Hepatocyte (in vitro differentiated cells): ENCODE measurements at regions not wholly inside any gene's neighbourhood (a gene's known extent, or its start where the extent isn't known, plus 50 kb on each side); places are given as distances from the start of the nearest gene placed in this dataset.

Source experiments
- DNase-seq: peaks from one replicate; pipeline ENCODE4 v3.0.0-alpha.2; 2016; ENCODE audit warnings: low spot score
- H2AFZ ChIP-seq: fragments of 200-600 bp; sonication (generic); 2 replicates; pipeline ENCODE4 v1.6.0; 2016; ENCODE audit warnings: antibody characterized with exemption, mild to moderate bottlenecking
- H3K27ac ChIP-seq: fragments of 200-600 bp; sonication (generic); 2 replicates; pipeline ENCODE4 v1.5.1; 2016; ENCODE audit warnings: mild to moderate bottlenecking
- H3K27me3 ChIP-seq: fragments of 200-600 bp; sonication (generic); 2 replicates; pipeline ENCODE4 v1.6.1; 2016
- H3K36me3 ChIP-seq: fragments of 200-600 bp; sonication (generic); replicated peaks from 2 replicates; pipeline ENCODE4 v1.5.1; 2016; ENCODE audit warnings: low read depth; ENCODE audit not compliant: insufficient read depth
- H3K4me1 ChIP-seq: fragments of 200-600 bp; sonication (generic); 2 replicates; pipeline ENCODE4 v1.5.1; 2016; ENCODE audit warnings: mild to moderate bottlenecking, moderate library complexity; ENCODE audit not compliant: insufficient read depth
- H3K4me2 ChIP-seq: fragments of 200-600 bp; sonication (generic); 2 replicates; pipeline ENCODE4 v1.6.0; 2016
- H3K4me3 ChIP-seq: fragments of 200-600 bp; sonication (generic); 2 replicates; pipeline ENCODE4 v1.5.1; 2016; ENCODE audit warnings: mild to moderate bottlenecking
- H3K79me2 ChIP-seq: fragments of 200-600 bp; sonication (generic); 2 replicates; pipeline ENCODE4 v1.6.0; 2017; ENCODE audit warnings: mild to moderate bottlenecking
- H3K9me2 ChIP-seq: fragments of 200-600 bp; sonication (generic); replicated peaks from 2 replicates; pipeline ENCODE4 v1.6.0; 2017; ENCODE audit warnings: mild to moderate bottlenecking; ENCODE audit not compliant: insufficient read depth
- H3K9me3 ChIP-seq: fragments of 200-600 bp; sonication (generic); 2 replicates; pipeline ENCODE4 v1.5.1; 2016; ENCODE audit warnings: low read depth, mild to moderate bottlenecking
- H4K20me1 ChIP-seq: fragments of 200-600 bp; sonication (generic); 2 replicates; pipeline ENCODE4 v1.6.0; 2016; ENCODE audit warnings: mild to moderate bottlenecking; ENCODE audit not compliant: insufficient read depth, poor library complexity, severe bottlenecking
- CTCF ChIP-seq: fragments of 200-600 bp; sonication (generic); IDR thresholded peaks from 2 replicates; pipeline ENCODE4 v1.5.1; 2016; ENCODE audit warnings: antibody characterized with exemption, mild to moderate bottlenecking; ENCODE audit not compliant: poor library complexity
- EZH2 ChIP-seq: fragments of 200-600 bp; sonication (generic); IDR thresholded peaks from 2 replicates; pipeline ENCODE4 v1.6.1; 2016; ENCODE audit warnings: antibody characterized with exemption, mild to moderate bottlenecking, borderline replicate concordance
- EZH2phosphoT487 ChIP-seq: fragments of 200-600 bp; sonication (generic); IDR thresholded peaks from one replicate; pipeline ENCODE4 v1.6.1; 2018; ENCODE audit warnings: antibody characterized with exemption, mild to moderate bottlenecking, low read depth, moderate library complexity; ENCODE audit not compliant: unreplicated experiment, severe bottlenecking
- WGBS: methylation state at CpG from one replicate; pipeline ENCODE4 v1.1.6; 2016; ENCODE audit warnings: low lambda C conversion rate; ENCODE audit errors: missing lambda C conversion rate; 5-methylcytosine and 5-hydroxymethylcytosine counted together

- Histone ChIP-seq H3K4me3 (no peak overlapping the region), H3K27me3 (no peaks in the 10 kb centered on the region), H4K20me1 (no peaks in the 10 kb centered on the region), H3K9me3 (no peaks in the 10 kb centered on the region), H3K36me3 (no peaks in the 10 kb centered on the region), H3K9me2 (no peaks in the 10 kb centered on the region), H3K4me2 (no peak overlapping the region), H3K79me2 (no peaks in the 10 kb centered on the region), H3K27ac (no peak overlapping the region), H2AFZ (no peak overlapping the region), H3K4me1 (no peaks in the 10 kb centered on the region)
- TF ChIP-seq EZH2phosphoT487, result no peak
- WGBS, result 60% methylated on average over 2 of the region's 2 CpGs
- no peak for DNase-seq
Measured at GRCh38 chr3:107443461-107443860, 66.2 kb downstream of the CCDC54 start.

GRCh38 chr3:107446706-107447105 is 69.5 kb downstream of the CCDC54 start:
- TF ChIP-seq EZH2 (no peak), CTCF (no peak)
- Histone ChIP-seq H3K9me3 (no peaks in the 10 kb centered on the region), H3K9me2 (no peaks in the 10 kb centered on the region), H2AFZ (no peak overlapping the region), H3K4me2 (no peak overlapping the region), H3K4me3 (no peak overlapping the region), H4K20me1 (no peaks in the 10 kb centered on the region), H3K36me3 (no peaks in the 10 kb centered on the region), H3K4me1 (no peaks in the 10 kb centered on the region), H3K27me3 (no peaks in the 10 kb centered on the region), H3K79me2 (no peaks in the 10 kb centered on the region), H3K27ac (no peak overlapping the region)
- WGBS, result 72% methylated on average over 1 of the region's 1 CpG
- DNase-seq, result no peak

- TF ChIP-seq EZH2phosphoT487 (no peak), CTCF (no peak), EZH2 (no peak)
- H3K27ac ChIP-seq, result no peak overlapping the region
- H3K27me3 ChIP-seq, result no peaks in the 10 kb centered on the region
- no peaks in the 10 kb centered on the region for H3K79me2 ChIP-seq
- DNase-seq, result no peak
- no peak overlapping the region for H2AFZ ChIP-seq
- H3K4me1 ChIP-seq, result no peaks in the 10 kb centered on the region
- no peak overlapping the region for H3K4me2 ChIP-seq
- no peaks in the 10 kb centered on the region for H3K9me2 ChIP-seq
- H4K20me1 ChIP-seq, result no peaks in the 10 kb centered on the region
- no peaks in the 10 kb centered on the region for H3K36me3 ChIP-seq
- WGBS, result 77% methylated on average over 2 of the region's 2 CpGs
- H3K9me3 ChIP-seq, result no peaks in the 10 kb centered on the region
- H3K4me3 ChIP-seq, result no peak overlapping the region
Measured at GRCh38 chr3:107450254-107450893, 72.4 kb upstream of the BBX start.

- TF ChIP-seq EZH2phosphoT487 (no peak), CTCF (no peak), EZH2 (no peak)
- no peak overlapping the region for H3K27ac ChIP-seq
- no peaks in the 10 kb centered on the region for H4K20me1 ChIP-seq
- 85% methylated on average over 2 of the region's 2 CpGs for whole genome bisulfite sequencing
- H3K9me2 ChIP-seq, result no peaks in the 10 kb centered on the region
- no peak for DNase-seq
- H3K36me3 ChIP-seq, result no peaks in the 10 kb centered on the region
- H3K4me3 ChIP-seq, result no peak overlapping the region
- H3K27me3 ChIP-seq, result no peaks in the 10 kb centered on the region
- no peaks in the 10 kb centered on the region for H3K79me2 ChIP-seq
- H3K9me3 ChIP-seq, result no peaks in the 10 kb centered on the region
- no peaks in the 10 kb centered on the region for H3K4me1 ChIP-seq
- H3K4me2 ChIP-seq, result no peak overlapping the region
- H2AFZ ChIP-seq, result no peak overlapping the region
Measured at GRCh38 chr3:107452436-107452835, 70.3 kb upstream of the BBX start.
